ENCODE measurements at regions not wholly inside any gene's neighbourhood (a gene's known extent, or its start where the extent isn't known, plus 50 kb on each side); places are given as distances from the start of the nearest gene placed in this dataset.

DNA sequence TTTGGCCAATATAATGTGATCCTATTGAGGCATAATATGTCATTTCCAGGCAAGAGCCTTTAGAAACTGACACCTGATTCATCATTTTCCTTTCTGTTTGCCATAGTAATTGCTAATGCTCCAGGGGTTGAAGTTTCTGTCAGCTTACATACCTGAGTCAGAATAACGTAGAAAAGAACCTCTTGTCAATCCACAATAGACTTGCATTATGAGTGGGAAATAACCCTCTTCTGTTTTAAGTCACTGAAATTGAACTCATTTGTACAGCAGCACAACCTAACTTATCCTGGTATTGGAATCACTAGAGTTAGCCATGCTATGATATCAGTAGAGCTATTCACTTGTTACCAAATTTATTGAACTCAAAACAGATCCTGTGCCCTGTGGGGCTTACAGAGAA, 101.7 kb upstream of the TP63 start:
- Histone ChIP-seq H3K27ac (replicated peaks) (no peak overlapping the region), H3K4me3 (replicated peaks; ENCODE audit: insufficient read depth, low read length) (no peak overlapping the region), H3K27me3 (ENCODE audit: insufficient read depth, poor library complexity, severe bottlenecking) (no peaks in the 10 kb centered on the region)
- no peak for DNase-seq (ENCODE audit: low read depth in 1 of 2, low spot score in 1 of 2)
- TF ChIP-seq, protein P1, sequence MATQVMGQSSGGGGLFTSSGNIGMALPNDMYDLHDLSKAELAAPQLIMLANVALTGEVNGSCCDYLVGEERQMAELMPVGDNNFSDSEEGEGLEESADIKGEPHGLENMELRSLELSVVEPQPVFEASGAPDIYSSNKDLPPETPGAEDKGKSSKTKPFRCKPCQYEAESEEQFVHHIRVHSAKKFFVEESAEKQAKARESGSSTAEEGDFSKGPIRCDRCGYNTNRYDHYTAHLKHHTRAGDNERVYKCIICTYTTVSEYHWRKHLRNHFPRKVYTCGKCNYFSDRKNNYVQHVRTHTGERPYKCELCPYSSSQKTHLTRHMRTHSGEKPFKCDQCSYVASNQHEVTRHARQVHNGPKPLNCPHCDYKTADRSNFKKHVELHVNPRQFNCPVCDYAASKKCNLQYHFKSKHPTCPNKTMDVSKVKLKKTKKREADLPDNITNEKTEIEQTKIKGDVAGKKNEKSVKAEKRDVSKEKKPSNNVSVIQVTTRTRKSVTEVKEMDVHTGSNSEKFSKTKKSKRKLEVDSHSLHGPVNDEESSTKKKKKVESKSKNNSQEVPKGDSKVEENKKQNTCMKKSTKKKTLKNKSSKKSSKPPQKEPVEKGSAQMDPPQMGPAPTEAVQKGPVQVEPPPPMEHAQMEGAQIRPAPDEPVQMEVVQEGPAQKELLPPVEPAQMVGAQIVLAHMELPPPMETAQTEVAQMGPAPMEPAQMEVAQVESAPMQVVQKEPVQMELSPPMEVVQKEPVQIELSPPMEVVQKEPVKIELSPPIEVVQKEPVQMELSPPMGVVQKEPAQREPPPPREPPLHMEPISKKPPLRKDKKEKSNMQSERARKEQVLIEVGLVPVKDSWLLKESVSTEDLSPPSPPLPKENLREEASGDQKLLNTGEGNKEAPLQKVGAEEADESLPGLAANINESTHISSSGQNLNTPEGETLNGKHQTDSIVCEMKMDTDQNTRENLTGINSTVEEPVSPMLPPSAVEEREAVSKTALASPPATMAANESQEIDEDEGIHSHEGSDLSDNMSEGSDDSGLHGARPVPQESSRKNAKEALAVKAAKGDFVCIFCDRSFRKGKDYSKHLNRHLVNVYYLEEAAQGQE (IDR thresholded peaks at IDR 0.05; ENCODE audit: insufficient replicate concordance, low read depth): no peak
- TF ChIP-seq POLR2AphosphoS5 (IDR thresholded peaks at IDR 0.05; ENCODE audit: low read depth) (no peak), SPI1 (IDR thresholded peaks at IDR 0.05; ENCODE audit: borderline replicate concordance, low read depth) (no peak), GABPA (IDR thresholded peaks at IDR 0.05; ENCODE audit: low read depth) (no peak)
- TF ChIP-seq, protein P2, sequence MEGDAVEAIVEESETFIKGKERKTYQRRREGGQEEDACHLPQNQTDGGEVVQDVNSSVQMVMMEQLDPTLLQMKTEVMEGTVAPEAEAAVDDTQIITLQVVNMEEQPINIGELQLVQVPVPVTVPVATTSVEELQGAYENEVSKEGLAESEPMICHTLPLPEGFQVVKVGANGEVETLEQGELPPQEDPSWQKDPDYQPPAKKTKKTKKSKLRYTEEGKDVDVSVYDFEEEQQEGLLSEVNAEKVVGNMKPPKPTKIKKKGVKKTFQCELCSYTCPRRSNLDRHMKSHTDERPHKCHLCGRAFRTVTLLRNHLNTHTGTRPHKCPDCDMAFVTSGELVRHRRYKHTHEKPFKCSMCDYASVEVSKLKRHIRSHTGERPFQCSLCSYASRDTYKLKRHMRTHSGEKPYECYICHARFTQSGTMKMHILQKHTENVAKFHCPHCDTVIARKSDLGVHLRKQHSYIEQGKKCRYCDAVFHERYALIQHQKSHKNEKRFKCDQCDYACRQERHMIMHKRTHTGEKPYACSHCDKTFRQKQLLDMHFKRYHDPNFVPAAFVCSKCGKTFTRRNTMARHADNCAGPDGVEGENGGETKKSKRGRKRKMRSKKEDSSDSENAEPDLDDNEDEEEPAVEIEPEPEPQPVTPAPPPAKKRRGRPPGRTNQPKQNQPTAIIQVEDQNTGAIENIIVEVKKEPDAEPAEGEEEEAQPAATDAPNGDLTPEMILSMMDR (IDR thresholded peaks at IDR 0.05; ENCODE audit: insufficient read depth, low read length): no peak

DNA sequence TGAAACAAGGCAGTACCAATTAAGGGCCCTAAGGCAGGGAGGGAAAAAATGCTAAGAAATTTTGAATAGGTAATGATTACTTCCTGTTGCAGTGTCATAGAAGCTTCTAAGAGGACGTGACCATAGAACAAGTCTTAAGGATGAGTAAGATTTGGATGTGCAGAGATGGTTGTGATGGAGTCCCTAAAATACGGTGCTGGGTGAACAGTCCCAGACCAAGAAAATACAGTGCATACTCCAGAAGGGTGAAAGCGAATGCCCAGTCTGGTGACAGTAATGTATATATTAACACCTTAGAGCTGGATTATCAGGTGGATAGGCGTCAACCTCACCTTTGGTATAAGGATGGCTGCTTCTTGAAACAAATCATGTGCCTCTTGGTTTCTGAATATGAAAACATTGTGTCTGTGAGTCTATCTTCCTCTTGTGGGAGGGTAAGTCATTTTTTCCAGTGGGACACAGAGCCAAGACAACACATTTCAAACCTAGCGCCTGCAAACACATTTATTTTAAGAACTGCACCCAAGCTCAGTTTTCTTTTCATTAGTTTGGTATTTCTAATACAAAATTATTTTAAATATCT, 101.2 kb upstream of the TP63 start:
- DNase-seq (ENCODE audit: low read depth in 1 of 2, low spot score in 1 of 2): no peak
- no peak overlapping the region for H3K4me3 ChIP-seq (replicated peaks; ENCODE audit: insufficient read depth, low read length)
- no peak for TF ChIP-seq SPI1 (IDR thresholded peaks at IDR 0.05; ENCODE audit: borderline replicate concordance, low read depth)
- TF ChIP-seq GABPA (IDR thresholded peaks at IDR 0.05; ENCODE audit: low read depth): no peak
- TF ChIP-seq, protein P2 (IDR thresholded peaks at IDR 0.05; ENCODE audit: insufficient read depth, low read length): no peak
- TF ChIP-seq, protein P1 (IDR thresholded peaks at IDR 0.05; ENCODE audit: insufficient replicate concordance, low read depth): no peak
- TF ChIP-seq POLR2AphosphoS5 (IDR thresholded peaks at IDR 0.05; ENCODE audit: low read depth): no peak
- H3K27me3 ChIP-seq (ENCODE audit: insufficient read depth, poor library complexity, severe bottlenecking): no peaks in the 10 kb centered on the region
- H3K27ac ChIP-seq (replicated peaks): no peak overlapping the region

DNA sequence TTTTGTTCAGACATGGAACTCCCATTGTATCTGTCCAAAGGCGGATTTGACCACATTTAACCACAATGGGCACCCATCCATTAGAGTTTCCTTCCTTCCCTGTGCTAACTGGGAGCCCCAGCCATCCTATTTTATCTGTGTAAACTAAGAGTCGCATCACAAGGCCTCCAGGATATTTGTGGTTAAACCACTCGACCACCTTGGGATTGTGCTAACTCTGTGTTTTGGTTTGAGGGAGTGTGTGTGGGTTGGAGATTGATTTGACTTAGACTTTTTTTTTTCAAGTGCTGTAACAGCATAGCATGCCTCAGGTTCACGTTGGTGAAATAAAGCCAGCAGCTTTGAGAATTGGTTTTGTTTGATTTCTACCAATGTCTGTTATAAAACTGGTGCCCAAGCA, 100.4 kb upstream of the TP63 start:
- DNase-seq (ENCODE audit: low read depth in 1 of 2, low spot score in 1 of 2): no peak

More for the DNA sequence above, 100.4 kb upstream of the TP63 start:
- Histone ChIP-seq H3K27me3 (ENCODE audit: insufficient read depth, poor library complexity, severe bottlenecking) (no peaks in the 10 kb centered on the region), H3K27ac (replicated peaks) (no peak overlapping the region), H3K4me3 (replicated peaks; ENCODE audit: insufficient read depth, low read length) (no peak overlapping the region)
- TF ChIP-seq, protein P2 (IDR thresholded peaks at IDR 0.05; ENCODE audit: insufficient read depth, low read length): no peak
- TF ChIP-seq GABPA (IDR thresholded peaks at IDR 0.05; ENCODE audit: low read depth) (no peak), POLR2AphosphoS5 (IDR thresholded peaks at IDR 0.05; ENCODE audit: low read depth) (no peak), SPI1 (IDR thresholded peaks at IDR 0.05; ENCODE audit: borderline replicate concordance, low read depth) (no peak)
- TF ChIP-seq, protein P1 (IDR thresholded peaks at IDR 0.05; ENCODE audit: insufficient replicate concordance, low read depth): no peak

Data from HL-60 (cell line).